ENCODE measurements at regions not wholly inside any gene's neighbourhood (a gene's known extent, or its start where the extent isn't known, plus 50 kb on each side); places are given as distances from the start of the nearest gene placed in this dataset.

DNA sequence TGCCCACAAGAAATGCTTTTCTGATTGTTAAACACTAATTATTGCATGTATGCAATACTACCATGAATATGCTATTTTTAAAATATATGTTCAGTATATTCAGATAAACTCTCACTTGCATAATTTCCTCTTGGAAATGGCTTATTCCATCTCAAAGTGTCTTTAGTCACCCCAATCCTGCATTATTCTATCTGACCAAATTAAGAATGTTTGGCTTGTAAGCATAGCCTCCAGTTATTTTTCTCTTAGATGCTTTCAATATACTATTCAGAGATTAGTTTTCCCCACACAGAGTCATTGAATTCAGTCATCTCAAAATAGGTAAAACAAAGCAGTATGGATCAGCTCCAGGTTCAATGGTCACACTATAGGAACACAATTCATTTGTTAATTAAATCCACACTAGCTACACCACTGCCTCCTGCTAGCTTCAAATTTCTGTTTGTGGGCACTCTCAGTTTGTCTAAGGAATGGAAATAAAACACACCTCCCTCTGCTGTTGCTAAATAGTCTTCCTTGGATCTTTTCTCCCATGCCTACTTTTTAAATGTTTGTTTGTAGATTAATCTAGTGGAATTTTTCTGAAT, 134.6 kb upstream of the TBCA start:
- TF ChIP-seq CTCF (IDR thresholded peaks at IDR 0.05 in 4 of 5, conservative IDR thresholded peaks at IDR 0.05 in 1 of 5) = no peak
- TF ChIP-seq POLR2A (IDR thresholded peaks at IDR 0.05) = no peak
